ENCODE measurements at regions not wholly inside any gene's neighbourhood (a gene's known extent, or its start where the extent isn't known, plus 50 kb on each side); places are given as distances from the start of the nearest gene placed in this dataset.

DNA sequence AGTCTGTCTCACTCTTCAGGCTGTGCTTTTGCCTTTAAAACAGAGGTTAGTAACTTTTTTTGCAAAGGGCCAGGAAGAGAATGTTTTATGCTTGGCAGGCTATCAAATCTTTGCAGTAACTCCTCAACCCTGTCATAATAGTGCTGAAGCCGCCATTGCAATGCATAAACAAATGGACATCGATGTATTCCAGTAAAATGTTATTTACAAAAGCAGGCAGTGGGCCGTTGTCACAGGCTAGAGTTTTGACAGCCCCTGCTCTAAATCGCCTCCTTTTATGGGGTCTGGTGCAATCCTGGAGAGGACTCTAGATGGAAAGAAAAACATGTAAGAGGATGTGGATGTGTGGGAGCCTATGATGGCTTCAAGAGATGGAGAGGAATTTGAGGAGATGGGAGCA lies 568.3 kb downstream of the TYW1 start:
- no peaks in the 10 kb centered on the region for H3K27me3 ChIP-seq (ENCODE audit: control insufficient read depth, insufficient read depth, low read length)
- H3K79me2 ChIP-seq, result no peaks in the 10 kb centered on the region
- no peaks in the 10 kb centered on the region for H3K4me1 ChIP-seq
- H2AFZ ChIP-seq, result no peak overlapping the region
- no peak for TF ChIP-seq CTCF (IDR thresholded peaks at IDR 0.05)
- H3K4me2 ChIP-seq (ENCODE audit: low read length), result no peak overlapping the region
- H3K9me3 ChIP-seq (ENCODE audit: control insufficient read depth, low read length), result no peaks in the 10 kb centered on the region
- H3K9ac ChIP-seq, result no peak overlapping the region
- H3K4me3 ChIP-seq (ENCODE audit: low read depth, low read length), result no peak overlapping the region
- H3K27ac ChIP-seq, result no peak overlapping the region
- no peaks in the 10 kb centered on the region for H3K36me3 ChIP-seq (ENCODE audit: control insufficient read depth, insufficient read depth, low read length)

GRCh38 chr7:67566101-67566500 lies 569.5 kb downstream of the TYW1 start:
- no peaks in the 10 kb centered on the region for H3K79me2 ChIP-seq
- no peaks in the 10 kb centered on the region for H3K9me3 ChIP-seq (ENCODE audit: control insufficient read depth, low read length)
- H2AFZ ChIP-seq, result no peak overlapping the region
- no peaks in the 10 kb centered on the region for H3K4me1 ChIP-seq
- H3K9ac ChIP-seq, result no peak overlapping the region
- no peaks in the 10 kb centered on the region for H3K27me3 ChIP-seq (ENCODE audit: control insufficient read depth, insufficient read depth, low read length)
- H3K36me3 ChIP-seq (ENCODE audit: control insufficient read depth, insufficient read depth, low read length), result no peaks in the 10 kb centered on the region
- no peak for TF ChIP-seq CTCF (IDR thresholded peaks at IDR 0.05)
- H3K27ac ChIP-seq, result no peak overlapping the region
- no peak overlapping the region for H3K4me3 ChIP-seq (ENCODE audit: low read depth, low read length)
- no peak overlapping the region for H3K4me2 ChIP-seq (ENCODE audit: low read length)

DNA sequence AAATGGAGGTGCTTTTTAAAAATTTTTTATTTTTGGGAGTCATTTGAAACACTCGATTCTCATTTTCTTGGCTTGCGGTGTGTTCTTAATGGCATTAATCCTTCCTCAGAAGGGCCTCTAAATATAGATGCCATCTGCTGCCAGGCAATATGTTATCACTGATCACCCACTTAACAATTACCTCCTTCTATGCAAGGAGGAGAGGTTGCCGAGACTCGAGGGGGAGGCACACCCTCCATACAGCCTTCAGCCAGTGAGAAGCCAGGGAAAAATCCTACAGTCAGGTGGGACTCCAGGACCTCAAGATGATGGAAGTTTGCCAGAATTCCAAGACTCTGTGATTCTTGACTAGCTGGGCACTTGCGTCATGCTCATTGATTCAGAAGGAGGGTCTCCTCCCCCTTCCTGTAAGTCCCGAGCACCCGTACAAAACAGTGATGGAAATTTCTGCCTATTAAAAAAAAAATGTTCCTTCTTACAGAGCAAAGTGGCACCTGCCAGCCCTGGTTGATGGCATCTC lies 574.5 kb downstream of the TYW1 start:
- no peaks in the 10 kb centered on the region for H3K4me1 ChIP-seq
- H2AFZ ChIP-seq, result no peak overlapping the region
- no peak overlapping the region for H3K27ac ChIP-seq
- TF ChIP-seq CTCF (IDR thresholded peaks at IDR 0.05), result no peak
- no peaks in the 10 kb centered on the region for H3K79me2 ChIP-seq
- no peaks in the 10 kb centered on the region for H3K27me3 ChIP-seq (ENCODE audit: control insufficient read depth, insufficient read depth, low read length)
- no peaks in the 10 kb centered on the region for H3K9me3 ChIP-seq (ENCODE audit: control insufficient read depth, low read length)
- H3K4me2 ChIP-seq (ENCODE audit: low read length), result no peak overlapping the region
- H3K4me3 ChIP-seq (ENCODE audit: low read depth, low read length), result no peak overlapping the region
- no peaks in the 10 kb centered on the region for H3K36me3 ChIP-seq (ENCODE audit: control insufficient read depth, insufficient read depth, low read length)
- no peak overlapping the region for H3K9ac ChIP-seq

- Histone ChIP-seq H3K4me1 (no peaks in the 10 kb centered on the region), H3K9ac (no peak overlapping the region), H3K27ac (no peak overlapping the region), H3K4me2 (ENCODE audit: low read length) (no peak overlapping the region), H3K79me2 (no peaks in the 10 kb centered on the region), H2AFZ (no peak overlapping the region), H3K36me3 (ENCODE audit: control insufficient read depth, insufficient read depth, low read length) (no peaks in the 10 kb centered on the region), H3K27me3 (ENCODE audit: control insufficient read depth, insufficient read depth, low read length) (no peaks in the 10 kb centered on the region), H3K4me3 (ENCODE audit: low read depth, low read length) (no peak overlapping the region), H3K9me3 (ENCODE audit: control insufficient read depth, low read length) (no peaks in the 10 kb centered on the region)
- no peak for TF ChIP-seq CTCF (IDR thresholded peaks at IDR 0.05)
These were observed 577.0 kb downstream of the TYW1 start for GRCh38 chr7:67573639-67574038.

DNA sequence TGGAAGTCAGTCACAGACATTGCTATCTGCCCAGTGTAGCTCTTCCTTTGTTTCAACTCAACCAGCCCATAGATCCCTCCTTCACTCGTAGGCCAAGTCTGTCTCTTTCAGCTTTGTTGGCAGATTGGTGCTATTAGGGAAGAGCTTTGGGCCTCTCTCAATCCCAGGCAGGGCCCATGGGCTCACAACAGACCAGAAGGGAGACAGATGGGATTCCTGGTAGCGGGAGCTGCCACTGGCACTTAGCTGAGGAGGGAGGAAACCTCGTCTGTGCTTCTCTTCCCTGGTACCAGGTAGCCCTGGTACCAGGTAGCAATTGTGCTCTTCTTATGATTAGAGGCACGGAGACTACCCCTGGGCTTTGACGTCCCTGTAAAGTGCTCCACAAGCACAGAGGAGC lies 592.0 kb downstream of the TYW1 start:
- Histone ChIP-seq H3K27me3 (ENCODE audit: control insufficient read depth, insufficient read depth, low read length) (no peaks in the 10 kb centered on the region), H3K4me2 (ENCODE audit: low read length) (no peak overlapping the region), H2AFZ (no peak overlapping the region), H3K79me2 (no peaks in the 10 kb centered on the region), H3K9me3 (ENCODE audit: control insufficient read depth, low read length) (no peaks in the 10 kb centered on the region), H3K4me1 (no peaks in the 10 kb centered on the region), H3K9ac (no peak overlapping the region), H3K4me3 (ENCODE audit: low read depth, low read length) (no peak overlapping the region), H3K36me3 (ENCODE audit: control insufficient read depth, insufficient read depth, low read length) (no peaks in the 10 kb centered on the region), H3K27ac (no peak overlapping the region)
- no peak for TF ChIP-seq CTCF (IDR thresholded peaks at IDR 0.05)
